ENCODE measurements at regions not wholly inside any gene's neighbourhood (a gene's known extent, or its start where the extent isn't known, plus 50 kb on each side); places are given as distances from the start of the nearest gene placed in this dataset.

DNA sequence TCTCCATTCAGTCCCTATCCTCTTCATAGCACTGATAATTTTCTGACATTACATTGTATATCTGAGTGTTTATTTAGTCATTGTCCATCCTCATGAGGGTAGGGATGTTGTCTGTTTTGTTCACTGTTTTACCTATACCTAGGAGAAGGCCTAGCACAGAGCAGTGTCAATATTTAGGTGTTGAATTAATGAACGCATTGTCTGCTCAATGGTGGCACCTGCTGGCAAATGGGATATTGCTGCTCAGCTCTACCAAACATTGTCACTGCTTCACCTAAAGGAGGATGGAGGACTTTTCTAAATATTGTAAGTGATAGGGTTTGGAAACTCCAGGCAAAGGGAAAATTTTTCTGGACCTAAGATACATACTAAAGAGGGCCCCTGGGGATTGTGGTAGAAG is 243.9 kb downstream of the RRAGC start:
- Histone ChIP-seq H3K4me1 (no peaks in the 10 kb centered on the region), H3K27ac (no peak overlapping the region), H3K4me3 (no peak overlapping the region), H3K9me3 (peaks cover 0 to 6% (median 0%) of the 10 kb centered on the region in 4 donors), H3K36me3 (no peaks in the 10 kb centered on the region), H3K27me3 (peaks cover 0 to 8% of the 10 kb centered on the region in 2 donors)
- TF ChIP-seq POLR2A (IDR thresholded peaks at IDR 0.05) (no peak), EP300 (IDR thresholded peaks at IDR 0.05) (no peak)
- TF ChIP-seq, protein P1, sequence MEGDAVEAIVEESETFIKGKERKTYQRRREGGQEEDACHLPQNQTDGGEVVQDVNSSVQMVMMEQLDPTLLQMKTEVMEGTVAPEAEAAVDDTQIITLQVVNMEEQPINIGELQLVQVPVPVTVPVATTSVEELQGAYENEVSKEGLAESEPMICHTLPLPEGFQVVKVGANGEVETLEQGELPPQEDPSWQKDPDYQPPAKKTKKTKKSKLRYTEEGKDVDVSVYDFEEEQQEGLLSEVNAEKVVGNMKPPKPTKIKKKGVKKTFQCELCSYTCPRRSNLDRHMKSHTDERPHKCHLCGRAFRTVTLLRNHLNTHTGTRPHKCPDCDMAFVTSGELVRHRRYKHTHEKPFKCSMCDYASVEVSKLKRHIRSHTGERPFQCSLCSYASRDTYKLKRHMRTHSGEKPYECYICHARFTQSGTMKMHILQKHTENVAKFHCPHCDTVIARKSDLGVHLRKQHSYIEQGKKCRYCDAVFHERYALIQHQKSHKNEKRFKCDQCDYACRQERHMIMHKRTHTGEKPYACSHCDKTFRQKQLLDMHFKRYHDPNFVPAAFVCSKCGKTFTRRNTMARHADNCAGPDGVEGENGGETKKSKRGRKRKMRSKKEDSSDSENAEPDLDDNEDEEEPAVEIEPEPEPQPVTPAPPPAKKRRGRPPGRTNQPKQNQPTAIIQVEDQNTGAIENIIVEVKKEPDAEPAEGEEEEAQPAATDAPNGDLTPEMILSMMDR (IDR thresholded peaks at IDR 0.05): no peak
- WGBS, 2 donors: 86 to 97% methylated on average over 1 of the region's 1 CpG
- no peak for DNase-seq (ENCODE audit: low spot score in 2 of 2)

DNA sequence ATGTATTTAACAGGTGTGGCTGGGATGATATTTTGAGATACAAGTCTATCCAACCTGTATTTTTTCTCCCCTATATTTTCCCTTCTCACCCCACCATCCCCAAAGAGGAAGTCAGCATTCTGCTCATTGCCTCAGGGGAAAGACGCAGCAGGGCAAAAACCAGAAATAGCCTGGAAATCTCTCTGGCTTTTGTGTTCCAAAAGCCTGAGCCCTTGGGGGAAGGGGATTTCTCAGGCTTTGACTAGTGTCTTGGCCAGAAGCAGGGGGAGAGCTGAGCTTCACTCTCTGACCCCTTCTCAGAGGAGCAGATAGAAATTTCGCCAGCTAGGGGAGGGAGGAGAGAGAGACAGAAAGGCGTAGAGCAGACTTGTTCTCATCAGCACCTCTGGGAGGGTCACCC is 244.7 kb downstream of the RRAGC start:
- no peak for TF ChIP-seq POLR2A (IDR thresholded peaks at IDR 0.05)
- TF ChIP-seq EP300 (IDR thresholded peaks at IDR 0.05): no peak
- TF ChIP-seq, protein P1 (IDR thresholded peaks at IDR 0.05): no peak
- Histone ChIP-seq H3K4me3 (no peak overlapping the region), H3K27me3 (peaks cover 0 to 8% of the 10 kb centered on the region in 2 donors), H3K9me3 (peaks cover 0 to 6% (median 0%) of the 10 kb centered on the region in 4 donors), H3K36me3 (no peaks in the 10 kb centered on the region), H3K27ac (no peak overlapping the region), H3K4me1 (no peaks in the 10 kb centered on the region)
- WGBS, 2 donors: 50 to 76% methylated on average over 3 of the region's 3 CpGs
- no peak for DNase-seq (ENCODE audit: low spot score in 2 of 2)

DNA sequence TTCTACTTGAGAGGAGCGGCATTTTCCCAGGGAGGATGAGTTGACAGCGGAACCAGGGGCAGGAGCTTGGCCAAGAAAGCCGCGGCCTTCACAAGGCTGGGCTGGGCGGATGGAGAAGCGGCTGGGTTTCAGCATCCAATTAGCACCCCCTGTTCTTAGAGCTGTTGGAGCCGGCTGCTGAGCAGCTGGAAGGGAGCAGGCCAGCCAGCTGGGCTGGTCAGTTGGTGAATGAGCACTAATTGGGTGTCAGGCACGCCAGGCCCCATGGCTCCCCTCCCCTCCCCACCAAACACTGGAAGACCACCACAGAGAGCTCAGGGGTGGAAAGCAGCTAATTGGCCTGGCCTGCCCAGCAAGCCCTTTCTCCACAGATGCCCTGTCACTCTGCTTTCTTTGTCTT is 245.6 kb downstream of the RRAGC start:
- DNase-seq (ENCODE audit: low spot score in 2 of 2): no peak
- TF ChIP-seq, protein P1 (IDR thresholded peaks at IDR 0.05): no peak
- TF ChIP-seq POLR2A (IDR thresholded peaks at IDR 0.05) (no peak), EP300 (IDR thresholded peaks at IDR 0.05) (no peak)
- Histone ChIP-seq H3K4me1 (no peaks in the 10 kb centered on the region), H3K9me3 (peaks cover 0 to 6% (median 0%) of the 10 kb centered on the region in 4 donors), H3K4me3 (no peak overlapping the region), H3K27me3 (peaks cover 0 to 8% of the 10 kb centered on the region in 2 donors), H3K36me3 (no peaks in the 10 kb centered on the region), H3K27ac (no peak overlapping the region)
- 64 to 88% methylated on average over 7 to 8 of the region's 8 CpGs for WGBS, 2 donors

DNA sequence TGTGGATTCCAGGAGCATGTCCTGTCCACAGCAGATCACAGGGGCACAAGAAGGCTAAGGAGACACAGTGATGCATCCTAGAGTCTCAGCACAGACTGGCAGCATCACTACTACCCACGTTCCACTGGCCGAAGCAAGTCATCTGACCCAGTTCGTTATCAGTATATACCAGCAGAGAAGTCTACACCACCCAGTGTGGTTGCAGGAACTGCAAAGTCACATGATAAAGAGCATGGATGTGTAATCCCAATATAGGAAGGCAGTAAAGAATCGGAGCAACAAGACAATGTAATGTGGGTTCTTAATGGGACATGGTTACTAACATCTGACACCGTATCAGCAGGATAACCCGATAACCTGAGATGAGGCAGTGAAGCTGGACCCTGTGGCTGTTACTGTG is 246.6 kb downstream of the RRAGC start:
- peaks cover 0 to 8% of the 10 kb centered on the region in 2 donors for H3K27me3 ChIP-seq
- DNase-seq (ENCODE audit: low spot score in 2 of 2): no peak
- 92 to 94% methylated on average over 3 to 6 of the region's 6 CpGs for WGBS, 2 donors
- H3K36me3 ChIP-seq: no peaks in the 10 kb centered on the region
- H3K4me1 ChIP-seq: no peaks in the 10 kb centered on the region
- H3K4me3 ChIP-seq: no peak overlapping the region
- H3K9me3 ChIP-seq: peaks cover 0 to 6% (median 0%) of the 10 kb centered on the region in 4 donors
- H3K27ac ChIP-seq: no peak overlapping the region
- TF ChIP-seq POLR2A (IDR thresholded peaks at IDR 0.05) (no peak), EP300 (IDR thresholded peaks at IDR 0.05) (no peak)
- TF ChIP-seq, protein P1 (IDR thresholded peaks at IDR 0.05): no peak

DNA sequence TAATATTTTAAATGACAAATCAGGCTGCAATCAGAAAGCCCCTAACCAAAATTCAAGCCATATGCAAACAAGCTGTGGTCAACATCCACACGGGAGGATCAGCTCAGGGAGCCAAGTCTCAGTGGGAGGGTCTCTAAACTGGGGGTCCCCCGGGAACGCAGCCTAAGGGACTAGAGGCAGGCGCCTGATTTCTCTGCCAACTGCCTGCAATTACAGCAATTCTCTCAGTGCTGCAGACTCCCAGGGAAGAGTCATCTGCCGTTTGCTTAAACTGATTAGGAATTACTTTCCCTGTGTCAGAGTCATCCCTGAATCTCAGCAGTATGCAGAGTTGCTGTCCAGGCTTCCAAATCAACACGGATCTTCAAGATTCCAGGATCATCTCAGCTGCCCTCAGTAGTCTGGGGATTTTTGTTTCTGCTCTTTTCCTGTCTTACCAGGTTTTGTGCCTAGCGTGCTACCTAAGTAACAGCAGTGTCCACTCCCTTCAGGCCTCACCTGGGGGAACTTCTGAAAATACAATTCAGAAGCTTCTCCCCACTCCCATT is 247.8 kb downstream of the RRAGC start:
- no peak for DNase-seq (ENCODE audit: low spot score in 2 of 2)
- Histone ChIP-seq H3K4me1 (no peaks in the 10 kb centered on the region), H3K27ac (no peak overlapping the region), H3K36me3 (no peaks in the 10 kb centered on the region), H3K9me3 (peaks cover 0 to 6% (median 0%) of the 10 kb centered on the region in 4 donors), H3K4me3 (no peak overlapping the region), H3K27me3 (peaks cover 0 to 8% of the 10 kb centered on the region in 2 donors)
- TF ChIP-seq, protein P1 (IDR thresholded peaks at IDR 0.05): no peak
- TF ChIP-seq POLR2A (IDR thresholded peaks at IDR 0.05) (no peak), EP300 (IDR thresholded peaks at IDR 0.05) (no peak)
- WGBS, 2 donors: 35 to 44% methylated on average over 7 of the region's 7 CpGs
